Caco-2 (cell line): ENCODE measurements at regions not wholly inside any gene's neighbourhood (a gene's known extent, or its start where the extent isn't known, plus 50 kb on each side); places are given as distances from the start of the nearest gene placed in this dataset.

ENCODE experiments used
- BruUV-seq: library from RNA; stranded (reverse); fragments of 400-500 nt; replicated peaks from 2 replicates; lab custom pipeline; 2021; lab: Mats Ljungman, UMichigan
- CTCF ChIA-PET: fragments of 300-600 bp; sonication (Branson Sonifier 250); formaldehyde crosslinking; loops from one replicate; lab custom pipeline; 2022; ENCODE audit warnings: antibody characterized with exemption; lab: Charles Lee
- POLR2A ChIA-PET: fragments of 300-600 bp; sonication (Branson Sonifier 250); formaldehyde crosslinking; loops from one replicate; lab custom pipeline; 2022; ENCODE audit warnings: antibody characterized with exemption; lab: Charles Lee
- DNase-seq, 2 experiments: peaks; one replicate each; pipeline versions ENCODE4 v3.0.0 to v3.0.0-alpha.2; 2020 to 2022
- H3K27me3 ChIP-seq: replicated peaks from 2 replicates; pipeline ENCODE4 v1.6.0; 2011; ENCODE audit warnings: low read length; ENCODE audit not compliant: control insufficient read depth, insufficient read depth
- H3K36me3 ChIP-seq: 2 replicates; pipeline ENCODE4 v1.5.1; 2011; ENCODE audit warnings: low read length; ENCODE audit not compliant: control insufficient read depth, insufficient read depth
- H3K4me1 ChIP-seq: fragments of 250-450 bp; sonication (Bioruptor Pico); 2 replicates; pipeline ENCODE4 v1.5.1; 2020; ENCODE audit warnings: mild to moderate bottlenecking
- H3K4me3 ChIP-seq: 2 replicates; pipeline ENCODE4 v1.5.1; 2011; ENCODE audit warnings: low read depth, mild to moderate bottlenecking, control low read depth, low read length
- H3K9me3 ChIP-seq: fragments of 250-450 bp; sonication (Bioruptor Pico); 2 replicates; pipeline ENCODE4 v1.5.1; 2020; ENCODE audit warnings: mild to moderate bottlenecking, moderate library complexity
- H3K27ac Mint-ChIP-seq: one replicate; pipeline ENCODE4 v1.8.0; 2022; ENCODE audit warnings: mixed read lengths; ENCODE audit not compliant: unreplicated experiment
- H3K27me3 Mint-ChIP-seq: one replicate; pipeline ENCODE4 v1.8.0; 2022; ENCODE audit warnings: mixed read lengths; ENCODE audit not compliant: insufficient read depth, unreplicated experiment
- H3K36me3 Mint-ChIP-seq: one replicate; pipeline ENCODE4 v1.8.0; 2022; ENCODE audit warnings: mild to moderate bottlenecking, mixed read lengths; ENCODE audit not compliant: insufficient read depth, unreplicated experiment
- H3K4me1 Mint-ChIP-seq: one replicate; pipeline ENCODE4 v1.8.0; 2022; ENCODE audit warnings: low read depth, mixed read lengths; ENCODE audit not compliant: unreplicated experiment
- H3K4me3 Mint-ChIP-seq: one replicate; pipeline ENCODE4 v1.8.0; 2022; ENCODE audit warnings: mild to moderate bottlenecking, moderate library complexity, mixed read lengths; ENCODE audit not compliant: unreplicated experiment
- H3K9me3 Mint-ChIP-seq: one replicate; pipeline ENCODE4 v1.8.0; 2022; ENCODE audit warnings: mixed read lengths; ENCODE audit not compliant: unreplicated experiment
- intact Hi-C: fragments of 100-400 bp; cut with micrococcal nuclease; formaldehyde crosslinking; loops from one replicate; pipeline ENCODE4 v1.10.0; 2022; ENCODE audit not compliant: unreplicated experiment
- TF ChIP-seq, protein P1 (sequence below), 2 experiments: fragments of 200-600 bp in 1 of 2; IDR thresholded peaks; 1 replicate in 1 of 2; 2 replicates in 1 of 2; pipeline versions ENCODE4 v1.5.1 to v1.8.0; 2011 to 2022; ENCODE audit warnings: antibody characterized with exemption in 1 of 2, control low read depth in 1 of 2, inconsistent platforms in 1 of 2, low read depth in 1 of 2, low read length in 1 of 2, mild to moderate bottlenecking in 1 of 2, moderate library complexity in 1 of 2; ENCODE audit not compliant: insufficient read depth in 1 of 2, severe bottlenecking in 1 of 2, unreplicated experiment in 1 of 2

DNA sequence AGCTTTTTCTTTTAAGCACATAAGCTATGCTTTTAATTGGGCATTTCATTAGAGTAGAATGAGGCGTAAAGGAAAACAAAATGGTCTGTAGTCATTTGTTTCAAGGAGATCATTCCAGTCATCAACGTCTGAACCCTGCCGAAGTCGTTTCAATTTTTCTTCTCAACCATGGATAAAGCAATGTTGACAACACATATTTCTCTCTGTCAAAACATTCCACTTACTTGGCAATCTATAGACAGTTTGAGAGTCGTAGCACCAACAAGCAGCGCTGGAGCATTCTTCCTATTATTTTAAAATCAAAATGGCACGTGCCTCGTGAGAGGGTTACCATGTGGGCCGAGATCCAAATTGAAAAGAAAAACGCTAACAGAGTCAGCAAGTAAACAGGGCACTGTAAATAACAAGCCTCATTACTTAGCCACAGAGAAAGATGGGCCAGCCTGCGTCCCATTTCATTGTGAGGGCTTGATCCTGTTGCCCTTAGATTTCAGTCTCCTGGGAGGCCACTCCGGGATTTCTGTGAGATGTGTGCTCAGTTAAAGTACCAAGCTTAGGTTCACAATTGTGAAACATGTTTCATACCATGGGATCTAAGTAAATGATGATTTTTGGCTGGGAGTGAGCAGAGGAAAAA lies 422.9 kb downstream of the DTWD2 start:
- ChIA-PET CTCF (no interaction called here), POLR2A (no interaction called here)
- H3K36me3 ChIP-seq, result no peaks in the 10 kb centered on the region
- H3K4me3 ChIP-seq, result no peak overlapping the region
- no TSS peak for BruUV-seq
- no peaks in the 10 kb centered on the region for H3K4me1 ChIP-seq
- Mint-ChIP-seq H3K27me3 (no peaks in the 10 kb centered on the region), H3K9me3 (no peaks in the 10 kb centered on the region), H3K36me3 (no peaks in the 10 kb centered on the region), H3K4me1 (no peaks in the 10 kb centered on the region), H3K27ac (no peak overlapping the region), H3K4me3 (no peak overlapping the region)
- TF ChIP-seq, protein P1, sequence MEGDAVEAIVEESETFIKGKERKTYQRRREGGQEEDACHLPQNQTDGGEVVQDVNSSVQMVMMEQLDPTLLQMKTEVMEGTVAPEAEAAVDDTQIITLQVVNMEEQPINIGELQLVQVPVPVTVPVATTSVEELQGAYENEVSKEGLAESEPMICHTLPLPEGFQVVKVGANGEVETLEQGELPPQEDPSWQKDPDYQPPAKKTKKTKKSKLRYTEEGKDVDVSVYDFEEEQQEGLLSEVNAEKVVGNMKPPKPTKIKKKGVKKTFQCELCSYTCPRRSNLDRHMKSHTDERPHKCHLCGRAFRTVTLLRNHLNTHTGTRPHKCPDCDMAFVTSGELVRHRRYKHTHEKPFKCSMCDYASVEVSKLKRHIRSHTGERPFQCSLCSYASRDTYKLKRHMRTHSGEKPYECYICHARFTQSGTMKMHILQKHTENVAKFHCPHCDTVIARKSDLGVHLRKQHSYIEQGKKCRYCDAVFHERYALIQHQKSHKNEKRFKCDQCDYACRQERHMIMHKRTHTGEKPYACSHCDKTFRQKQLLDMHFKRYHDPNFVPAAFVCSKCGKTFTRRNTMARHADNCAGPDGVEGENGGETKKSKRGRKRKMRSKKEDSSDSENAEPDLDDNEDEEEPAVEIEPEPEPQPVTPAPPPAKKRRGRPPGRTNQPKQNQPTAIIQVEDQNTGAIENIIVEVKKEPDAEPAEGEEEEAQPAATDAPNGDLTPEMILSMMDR (IDR thresholded peaks at IDR 0.05; ENCODE audit: insufficient read depth in 1 of 2, low read depth in 1 of 2, low read length in 1 of 2, severe bottlenecking in 1 of 2, unreplicated experiment in 1 of 2), result no peak
- H3K9me3 ChIP-seq, result no peaks in the 10 kb centered on the region
- no peaks in the 10 kb centered on the region for H3K27me3 ChIP-seq
- no peak for DNase-seq
- intact Hi-C loops, result no loop called here

DNA sequence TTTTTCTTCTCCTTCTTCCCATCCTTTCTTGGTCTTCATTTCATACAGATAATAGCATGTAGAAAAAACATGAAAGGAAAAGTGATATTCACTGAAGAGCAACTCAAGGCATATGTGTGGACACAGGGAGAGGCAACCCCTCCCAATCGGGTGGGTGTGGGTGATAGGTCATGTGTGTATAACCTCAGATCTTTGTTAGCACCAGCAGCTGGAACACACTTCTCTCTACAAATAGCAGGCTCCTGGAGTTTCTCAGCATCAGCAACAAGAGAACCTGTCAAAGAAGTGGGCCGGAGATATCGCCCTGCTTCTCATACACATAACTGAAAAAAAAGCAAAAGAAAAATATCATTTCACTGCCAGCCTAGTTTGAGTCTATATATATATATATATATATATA lies 426.4 kb downstream of the DTWD2 start:
- Mint-ChIP-seq H3K4me1 (peaks cover 8% of the 10 kb centered on the region), H3K9me3 (no peaks in the 10 kb centered on the region), H3K27ac (no peak overlapping the region), H3K27me3 (no peaks in the 10 kb centered on the region), H3K36me3 (no peaks in the 10 kb centered on the region), H3K4me3 (no peak overlapping the region)
- Histone ChIP-seq H3K4me3 (no peak overlapping the region), H3K36me3 (no peaks in the 10 kb centered on the region), H3K4me1 (peaks cover 4% of the 10 kb centered on the region; the same call in 1 of the 2 replicates), H3K9me3 (no peaks in the 10 kb centered on the region), H3K27me3 (no peaks in the 10 kb centered on the region)
- POLR2A ChIA-PET, result no interaction called here
- CTCF ChIA-PET, result no interaction called here
- DNase-seq, result no peak
- intact Hi-C loops, result no loop called here
- BruUV-seq, result no TSS peak
- TF ChIP-seq, protein P1 (IDR thresholded peaks at IDR 0.05; ENCODE audit: insufficient read depth in 1 of 2, low read depth in 1 of 2, low read length in 1 of 2, severe bottlenecking in 1 of 2, unreplicated experiment in 1 of 2), result no peak

DNA sequence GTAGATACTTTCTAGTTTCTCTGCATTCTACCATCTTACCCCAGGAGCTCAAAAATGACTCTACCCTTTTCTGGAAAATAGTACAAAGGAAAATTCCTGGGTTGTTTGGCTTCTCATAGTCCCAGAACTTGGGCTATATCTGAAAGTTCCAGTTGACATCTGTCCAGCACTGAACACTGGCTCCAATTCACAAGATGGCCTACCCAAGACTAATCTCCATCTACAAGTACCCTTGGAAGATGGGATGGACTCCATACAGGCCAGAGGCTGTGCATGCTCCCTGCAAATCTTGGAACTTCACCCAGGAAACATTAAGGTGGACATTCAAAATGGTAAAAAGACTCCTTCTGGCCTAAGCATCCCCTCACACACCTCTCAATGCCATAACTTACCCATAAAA lies 427.1 kb downstream of the DTWD2 start:
- Mint-ChIP-seq H3K4me3 (no peak overlapping the region), H3K36me3 (no peaks in the 10 kb centered on the region), H3K27ac (no peak overlapping the region), H3K27me3 (no peaks in the 10 kb centered on the region), H3K9me3 (no peaks in the 10 kb centered on the region), H3K4me1 (peaks cover 8% of the 10 kb centered on the region)
- peaks cover 4% of the 10 kb centered on the region; the same call in 1 of the 2 replicates for H3K4me1 ChIP-seq
- H3K9me3 ChIP-seq, result no peaks in the 10 kb centered on the region
- no TSS peak for BruUV-seq
- CTCF ChIA-PET, result no interaction called here
- intact Hi-C loops, result no loop called here
- no peak for DNase-seq
- TF ChIP-seq, protein P1 (IDR thresholded peaks at IDR 0.05; ENCODE audit: insufficient read depth in 1 of 2, low read depth in 1 of 2, low read length in 1 of 2, severe bottlenecking in 1 of 2, unreplicated experiment in 1 of 2), result no peak
- H3K27me3 ChIP-seq, result no peaks in the 10 kb centered on the region
- H3K4me3 ChIP-seq, result no peak overlapping the region
- no peaks in the 10 kb centered on the region for H3K36me3 ChIP-seq
- POLR2A ChIA-PET, result no interaction called here
